HEK293 (cell line): ENCODE measurements at regions not wholly inside any gene's neighbourhood (a gene's known extent, or its start where the extent isn't known, plus 50 kb on each side); places are given as distances from the start of the nearest gene placed in this dataset.

Source experiments
- CTCF ChIA-PET: fragments of 350-600 bp; formaldehyde crosslinking; extraction: SDS; loops from one replicate; lab custom pipeline; 2021; ENCODE audit warnings: antibody characterized with exemption; lab: Yijun Ruan, JAX
- POLR2A ChIA-PET: fragments of 300-600 bp; formaldehyde crosslinking; extraction: SDS; loops from one replicate; lab custom pipeline; 2020; ENCODE audit warnings: antibody characterized with exemption, inconsistent platforms; lab: Yijun Ruan, JAX
- H3K27ac ChIP-seq: fragments of 200-500 bp; sonication (Bioruptor generic); 2 replicates; pipeline ENCODE4 v1.5.1; 2014; ENCODE audit warnings: low read depth, low read length, control low read depth, inconsistent platforms; ENCODE audit errors: extremely low read depth
- H3K36me3 ChIP-seq, 2 experiments: fragments of 200-500 bp in 1 of 2; sonication (Bioruptor generic) in 1 of 2; 1 replicate in 1 of 2; 2 replicates in 1 of 2; pipeline ENCODE4 v1.5.1; 2014 to 2017; ENCODE audit warnings: inconsistent platforms in 2 of 2, low read length in 2 of 2; ENCODE audit not compliant: control insufficient read depth in 2 of 2, insufficient read depth in 1 of 2
- H3K4me1 ChIP-seq: fragments of 200-500 bp; sonication (Bioruptor generic); 2 replicates; pipeline ENCODE4 v1.5.1; 2014; ENCODE audit warnings: mild to moderate bottlenecking, low read length, inconsistent platforms; ENCODE audit not compliant: control insufficient read depth, insufficient read depth
- H3K4me3 ChIP-seq: 2 replicates; pipeline ENCODE4 v1.5.1; 2011; ENCODE audit warnings: low read depth, mild to moderate bottlenecking, control low read depth, low read length, moderate library complexity
- H3K9me3 ChIP-seq: fragments of 200-500 bp; sonication (Bioruptor generic); 2 replicates; pipeline ENCODE4 v1.5.1; 2014; ENCODE audit warnings: low read depth, low read length, inconsistent platforms; ENCODE audit not compliant: control insufficient read depth, insufficient read depth
- OSR2 ChIP-seq: fragments of 450-650 bp; formaldehyde crosslinking; IDR thresholded peaks from 2 replicates; pipeline ENCODE4 v1.5.1; 2016; ENCODE audit warnings: missing biosample characterization, missing genetic modification characterization
- SCRT1 ChIP-seq: fragments of 450-650 bp; formaldehyde crosslinking; IDR thresholded peaks from 2 replicates; pipeline ENCODE4 v1.5.1; 2016; ENCODE audit warnings: missing biosample characterization, missing genetic modification characterization, borderline replicate concordance
- ZNF23 ChIP-seq: fragments of 450-650 bp; formaldehyde crosslinking; IDR thresholded peaks from 2 replicates; pipeline ENCODE4 v1.5.1; 2016; ENCODE audit warnings: missing biosample characterization, missing genetic modification characterization, borderline replicate concordance
- ZNF549 ChIP-seq: fragments of 450-650 bp; IDR thresholded peaks from 2 replicates; pipeline ENCODE4 v1.5.1; 2018; ENCODE audit warnings: missing biosample characterization, missing genetic modification characterization, mild to moderate bottlenecking, inconsistent platforms, moderate library complexity
- ZNF561 ChIP-seq: fragments of 450-650 bp; IDR thresholded peaks from 2 replicates; pipeline ENCODE4 v1.5.1; 2018; ENCODE audit warnings: missing biosample characterization, missing genetic modification characterization, borderline replicate concordance
- ZNF660 ChIP-seq: fragments of 450-650 bp; IDR thresholded peaks from 2 replicates; pipeline ENCODE4 v1.5.1; 2018; ENCODE audit warnings: missing biosample characterization, mild to moderate bottlenecking, missing genetic modification characterization
- ZNF791 ChIP-seq: fragments of 450-650 bp; formaldehyde crosslinking; IDR thresholded peaks from 2 replicates; pipeline ENCODE4 v1.5.1; 2016; ENCODE audit warnings: missing biosample characterization, missing genetic modification characterization
- ZSCAN16 ChIP-seq: fragments of 450-650 bp; formaldehyde crosslinking; IDR thresholded peaks from 2 replicates; pipeline ENCODE4 v1.5.1; 2016; ENCODE audit warnings: missing biosample characterization, missing genetic modification characterization
- TF ChIP-seq, protein P1 (sequence below): fragments of 450-650 bp; formaldehyde crosslinking; IDR thresholded peaks from 2 replicates; pipeline ENCODE4 v1.5.1; 2016; ENCODE audit warnings: missing biosample characterization, missing genetic modification characterization, borderline replicate concordance
- TF ChIP-seq, protein P2 (sequence below): fragments of 450-650 bp; formaldehyde crosslinking; IDR thresholded peaks from 2 replicates; pipeline ENCODE4 v1.5.1; 2016; ENCODE audit warnings: missing biosample characterization, missing genetic modification characterization
- TF ChIP-seq, protein P3 (sequence below): fragments of 450-650 bp; formaldehyde crosslinking; IDR thresholded peaks from 2 replicates; pipeline ENCODE4 v1.5.1; 2017; ENCODE audit warnings: missing biosample characterization, missing genetic modification characterization
- TF ChIP-seq, protein P4 (sequence below): fragments of 450-650 bp; IDR thresholded peaks from 2 replicates; pipeline ENCODE4 v1.5.1; 2018; ENCODE audit warnings: missing biosample characterization, missing genetic modification characterization
- TF ChIP-seq, protein P5 (sequence below): fragments of 450-650 bp; formaldehyde crosslinking; IDR thresholded peaks from 2 replicates; pipeline ENCODE4 v1.5.1; 2016; ENCODE audit warnings: missing biosample characterization, missing genetic modification characterization
- TF ChIP-seq, protein P6 (sequence below): fragments of 450-650 bp; formaldehyde crosslinking; IDR thresholded peaks from 2 replicates; pipeline ENCODE4 v1.5.1; 2016; ENCODE audit warnings: missing biosample characterization, missing genetic modification characterization
- TF ChIP-seq, protein P7 (sequence below): fragments of 450-650 bp; formaldehyde crosslinking; IDR thresholded peaks from 2 replicates; pipeline ENCODE4 v1.5.1; 2016; ENCODE audit warnings: missing biosample characterization, missing genetic modification characterization

DNA sequence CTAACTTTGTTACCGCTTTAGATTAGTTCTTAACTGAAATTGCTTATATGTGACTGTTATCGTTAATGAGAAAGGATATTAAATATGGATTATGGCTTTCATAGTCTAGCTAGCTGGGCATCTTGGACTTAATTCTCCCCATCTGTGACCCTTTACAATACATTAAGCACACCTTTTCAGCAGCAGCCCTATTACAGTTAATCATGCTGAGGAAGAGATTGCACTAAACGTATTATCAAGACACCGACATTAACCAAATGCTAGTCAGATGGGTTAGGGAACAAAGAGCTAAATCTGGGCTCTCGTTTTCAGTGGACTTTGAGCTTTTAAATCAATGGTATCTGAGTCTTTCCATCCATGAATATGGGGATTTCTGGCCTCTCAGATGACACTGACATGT, 447.5 kb upstream of the DCN start:
- ChIA-PET POLR2A (interaction anchor here (0.7 kb wide), 1 partner anchor 525 kb away, joined by 3 read pairs; no protein-coding TSS in a partner anchor), CTCF (no interaction called here)
- Histone ChIP-seq H3K4me3 (no peak overlapping the region), H3K4me1 (no peaks in the 10 kb centered on the region), H3K27ac (no peak overlapping the region), H3K36me3 (no peaks in the 10 kb centered on the region), H3K9me3 (no peaks in the 10 kb centered on the region)
- TF ChIP-seq ZNF660 = no peak
- no peak for TF ChIP-seq ZSCAN16 (tag by site-specific recombination)
- TF ChIP-seq, protein P1, sequence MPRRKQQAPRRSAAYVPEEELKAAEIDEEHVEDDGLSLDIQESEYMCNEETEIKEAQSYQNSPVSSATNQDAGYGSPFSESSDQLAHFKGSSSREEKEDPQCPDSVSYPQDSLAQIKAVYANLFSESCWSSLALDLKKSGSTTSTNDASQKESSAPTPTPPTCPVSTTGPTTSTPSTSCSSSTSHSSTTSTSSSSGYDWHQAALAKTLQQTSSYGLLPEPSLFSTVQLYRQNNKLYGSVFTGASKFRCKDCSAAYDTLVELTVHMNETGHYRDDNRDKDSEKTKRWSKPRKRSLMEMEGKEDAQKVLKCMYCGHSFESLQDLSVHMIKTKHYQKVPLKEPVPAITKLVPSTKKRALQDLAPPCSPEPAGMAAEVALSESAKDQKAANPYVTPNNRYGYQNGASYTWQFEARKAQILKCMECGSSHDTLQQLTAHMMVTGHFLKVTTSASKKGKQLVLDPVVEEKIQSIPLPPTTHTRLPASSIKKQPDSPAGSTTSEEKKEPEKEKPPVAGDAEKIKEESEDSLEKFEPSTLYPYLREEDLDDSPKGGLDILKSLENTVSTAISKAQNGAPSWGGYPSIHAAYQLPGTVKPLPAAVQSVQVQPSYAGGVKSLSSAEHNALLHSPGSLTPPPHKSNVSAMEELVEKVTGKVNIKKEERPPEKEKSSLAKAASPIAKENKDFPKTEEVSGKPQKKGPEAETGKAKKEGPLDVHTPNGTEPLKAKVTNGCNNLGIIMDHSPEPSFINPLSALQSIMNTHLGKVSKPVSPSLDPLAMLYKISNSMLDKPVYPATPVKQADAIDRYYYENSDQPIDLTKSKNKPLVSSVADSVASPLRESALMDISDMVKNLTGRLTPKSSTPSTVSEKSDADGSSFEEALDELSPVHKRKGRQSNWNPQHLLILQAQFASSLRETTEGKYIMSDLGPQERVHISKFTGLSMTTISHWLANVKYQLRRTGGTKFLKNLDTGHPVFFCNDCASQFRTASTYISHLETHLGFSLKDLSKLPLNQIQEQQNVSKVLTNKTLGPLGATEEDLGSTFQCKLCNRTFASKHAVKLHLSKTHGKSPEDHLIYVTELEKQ (tag by site-specific recombination) = no peak
- no peak for TF ChIP-seq ZNF791 (tag by site-specific recombination)
- TF ChIP-seq, protein P2, sequence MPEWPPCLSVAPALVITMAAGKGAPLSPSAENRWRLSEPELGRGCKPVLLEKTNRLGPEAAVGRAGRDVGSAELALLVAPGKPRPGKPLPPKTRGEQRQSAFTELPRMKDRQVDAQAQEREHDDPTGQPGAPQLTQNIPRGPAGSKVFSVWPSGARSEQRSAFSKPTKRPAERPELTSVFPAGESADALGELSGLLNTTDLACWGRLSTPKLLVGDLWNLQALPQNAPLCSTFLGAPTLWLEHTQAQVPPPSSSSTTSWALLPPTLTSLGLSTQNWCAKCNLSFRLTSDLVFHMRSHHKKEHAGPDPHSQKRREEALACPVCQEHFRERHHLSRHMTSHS = no peak
- TF ChIP-seq, protein P3, sequence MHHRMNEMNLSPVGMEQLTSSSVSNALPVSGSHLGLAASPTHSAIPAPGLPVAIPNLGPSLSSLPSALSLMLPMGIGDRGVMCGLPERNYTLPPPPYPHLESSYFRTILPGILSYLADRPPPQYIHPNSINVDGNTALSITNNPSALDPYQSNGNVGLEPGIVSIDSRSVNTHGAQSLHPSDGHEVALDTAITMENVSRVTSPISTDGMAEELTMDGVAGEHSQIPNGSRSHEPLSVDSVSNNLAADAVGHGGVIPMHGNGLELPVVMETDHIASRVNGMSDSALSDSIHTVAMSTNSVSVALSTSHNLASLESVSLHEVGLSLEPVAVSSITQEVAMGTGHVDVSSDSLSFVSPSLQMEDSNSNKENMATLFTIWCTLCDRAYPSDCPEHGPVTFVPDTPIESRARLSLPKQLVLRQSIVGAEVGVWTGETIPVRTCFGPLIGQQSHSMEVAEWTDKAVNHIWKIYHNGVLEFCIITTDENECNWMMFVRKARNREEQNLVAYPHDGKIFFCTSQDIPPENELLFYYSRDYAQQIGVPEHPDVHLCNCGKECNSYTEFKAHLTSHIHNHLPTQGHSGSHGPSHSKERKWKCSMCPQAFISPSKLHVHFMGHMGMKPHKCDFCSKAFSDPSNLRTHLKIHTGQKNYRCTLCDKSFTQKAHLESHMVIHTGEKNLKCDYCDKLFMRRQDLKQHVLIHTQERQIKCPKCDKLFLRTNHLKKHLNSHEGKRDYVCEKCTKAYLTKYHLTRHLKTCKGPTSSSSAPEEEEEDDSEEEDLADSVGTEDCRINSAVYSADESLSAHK (tag by site-specific recombination) = no peak
- TF ChIP-seq SCRT1 (tag by site-specific recombination) = no peak
- TF ChIP-seq OSR2 (tag by site-specific recombination) = no peak
- TF ChIP-seq ZNF23 (tag by site-specific recombination) = no peak
- TF ChIP-seq, protein P4, sequence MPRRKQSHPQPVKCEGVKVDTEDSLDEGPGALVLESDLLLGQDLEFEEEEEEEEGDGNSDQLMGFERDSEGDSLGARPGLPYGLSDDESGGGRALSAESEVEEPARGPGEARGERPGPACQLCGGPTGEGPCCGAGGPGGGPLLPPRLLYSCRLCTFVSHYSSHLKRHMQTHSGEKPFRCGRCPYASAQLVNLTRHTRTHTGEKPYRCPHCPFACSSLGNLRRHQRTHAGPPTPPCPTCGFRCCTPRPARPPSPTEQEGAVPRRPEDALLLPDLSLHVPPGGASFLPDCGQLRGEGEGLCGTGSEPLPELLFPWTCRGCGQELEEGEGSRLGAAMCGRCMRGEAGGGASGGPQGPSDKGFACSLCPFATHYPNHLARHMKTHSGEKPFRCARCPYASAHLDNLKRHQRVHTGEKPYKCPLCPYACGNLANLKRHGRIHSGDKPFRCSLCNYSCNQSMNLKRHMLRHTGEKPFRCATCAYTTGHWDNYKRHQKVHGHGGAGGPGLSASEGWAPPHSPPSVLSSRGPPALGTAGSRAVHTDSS (tag by site-specific recombination) = no peak
- TF ChIP-seq, protein P5, sequence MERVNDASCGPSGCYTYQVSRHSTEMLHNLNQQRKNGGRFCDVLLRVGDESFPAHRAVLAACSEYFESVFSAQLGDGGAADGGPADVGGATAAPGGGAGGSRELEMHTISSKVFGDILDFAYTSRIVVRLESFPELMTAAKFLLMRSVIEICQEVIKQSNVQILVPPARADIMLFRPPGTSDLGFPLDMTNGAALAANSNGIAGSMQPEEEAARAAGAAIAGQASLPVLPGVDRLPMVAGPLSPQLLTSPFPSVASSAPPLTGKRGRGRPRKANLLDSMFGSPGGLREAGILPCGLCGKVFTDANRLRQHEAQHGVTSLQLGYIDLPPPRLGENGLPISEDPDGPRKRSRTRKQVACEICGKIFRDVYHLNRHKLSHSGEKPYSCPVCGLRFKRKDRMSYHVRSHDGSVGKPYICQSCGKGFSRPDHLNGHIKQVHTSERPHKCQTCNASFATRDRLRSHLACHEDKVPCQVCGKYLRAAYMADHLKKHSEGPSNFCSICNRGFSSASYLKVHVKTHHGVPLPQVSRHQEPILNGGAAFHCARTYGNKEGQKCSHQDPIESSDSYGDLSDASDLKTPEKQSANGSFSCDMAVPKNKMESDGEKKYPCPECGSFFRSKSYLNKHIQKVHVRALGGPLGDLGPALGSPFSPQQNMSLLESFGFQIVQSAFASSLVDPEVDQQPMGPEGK = no peak
- no peak for TF ChIP-seq ZNF549 (tag by site-specific recombination)
- TF ChIP-seq ZNF561 (tag by site-specific recombination) = no peak
- TF ChIP-seq, protein P6, sequence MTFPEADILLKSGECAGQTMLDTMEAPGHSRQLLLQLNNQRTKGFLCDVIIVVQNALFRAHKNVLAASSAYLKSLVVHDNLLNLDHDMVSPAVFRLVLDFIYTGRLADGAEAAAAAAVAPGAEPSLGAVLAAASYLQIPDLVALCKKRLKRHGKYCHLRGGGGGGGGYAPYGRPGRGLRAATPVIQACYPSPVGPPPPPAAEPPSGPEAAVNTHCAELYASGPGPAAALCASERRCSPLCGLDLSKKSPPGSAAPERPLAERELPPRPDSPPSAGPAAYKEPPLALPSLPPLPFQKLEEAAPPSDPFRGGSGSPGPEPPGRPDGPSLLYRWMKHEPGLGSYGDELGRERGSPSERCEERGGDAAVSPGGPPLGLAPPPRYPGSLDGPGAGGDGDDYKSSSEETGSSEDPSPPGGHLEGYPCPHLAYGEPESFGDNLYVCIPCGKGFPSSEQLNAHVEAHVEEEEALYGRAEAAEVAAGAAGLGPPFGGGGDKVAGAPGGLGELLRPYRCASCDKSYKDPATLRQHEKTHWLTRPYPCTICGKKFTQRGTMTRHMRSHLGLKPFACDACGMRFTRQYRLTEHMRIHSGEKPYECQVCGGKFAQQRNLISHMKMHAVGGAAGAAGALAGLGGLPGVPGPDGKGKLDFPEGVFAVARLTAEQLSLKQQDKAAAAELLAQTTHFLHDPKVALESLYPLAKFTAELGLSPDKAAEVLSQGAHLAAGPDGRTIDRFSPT = no peak
- TF ChIP-seq, protein P7, sequence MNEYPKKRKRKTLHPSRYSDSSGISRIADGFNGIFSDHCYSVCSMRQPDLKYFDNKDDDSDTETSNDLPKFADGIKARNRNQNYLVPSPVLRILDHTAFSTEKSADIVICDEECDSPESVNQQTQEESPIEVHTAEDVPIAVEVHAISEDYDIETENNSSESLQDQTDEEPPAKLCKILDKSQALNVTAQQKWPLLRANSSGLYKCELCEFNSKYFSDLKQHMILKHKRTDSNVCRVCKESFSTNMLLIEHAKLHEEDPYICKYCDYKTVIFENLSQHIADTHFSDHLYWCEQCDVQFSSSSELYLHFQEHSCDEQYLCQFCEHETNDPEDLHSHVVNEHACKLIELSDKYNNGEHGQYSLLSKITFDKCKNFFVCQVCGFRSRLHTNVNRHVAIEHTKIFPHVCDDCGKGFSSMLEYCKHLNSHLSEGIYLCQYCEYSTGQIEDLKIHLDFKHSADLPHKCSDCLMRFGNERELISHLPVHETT (tag by site-specific recombination) = no peak
